SU-DHL-6 (cell line): ENCODE measurements at regions not wholly inside any gene's neighbourhood (a gene's known extent, or its start where the extent isn't known, plus 50 kb on each side); places are given as distances from the start of the nearest gene placed in this dataset.

Source experiments
- H2AFZ ChIP-seq: fragments of 200-600 bp; sonication (generic); 2 replicates; pipeline ENCODE4 v1.6.1; 2014; ENCODE audit warnings: low read depth, mild to moderate bottlenecking, moderate library complexity, mixed read lengths, antibody characterized with exemption, low read length; ENCODE audit not compliant: severe bottlenecking
- H3F3A ChIP-seq: fragments of 200-600 bp; shearing (Covaris generic); 2 replicates; pipeline ENCODE4 v1.6.0; 2016; ENCODE audit warnings: antibody characterized with exemption, mild to moderate bottlenecking; ENCODE audit not compliant: insufficient read depth
- H3K27ac ChIP-seq: fragments of 200-600 bp; sonication (generic); 2 replicates; pipeline ENCODE4 v1.5.1; 2016; ENCODE audit warnings: low read depth, mild to moderate bottlenecking, low read length, moderate library complexity, mixed read lengths
- H3K27me3 ChIP-seq: fragments of 200-600 bp; sonication (generic), shearing (Covaris generic); 2 replicates; pipeline ENCODE4 v1.6.0; 2014; ENCODE audit warnings: mild to moderate bottlenecking, low read length
- H3K36me3 ChIP-seq: fragments of 200-600 bp; sonication (generic); 2 replicates; pipeline ENCODE4 v1.6.1; 2014; ENCODE audit warnings: mild to moderate bottlenecking, low read length, mixed read lengths
- H3K4me2 ChIP-seq: fragments of 300-600, 200-600 bp; shearing (Covaris generic), sonication (generic); 2 replicates; pipeline ENCODE4 v1.6.0; 2014; ENCODE audit warnings: low read length, low read depth, mild to moderate bottlenecking; ENCODE audit not compliant: poor library complexity, severe bottlenecking
- H3K4me3 ChIP-seq: fragments of 200-600 bp; sonication (generic); 2 replicates; pipeline ENCODE4 v1.5.1; 2014; ENCODE audit warnings: antibody characterized with exemption, low read length, mild to moderate bottlenecking, mixed read lengths; ENCODE audit not compliant: insufficient read depth, poor library complexity, severe bottlenecking
- H3K79me2 ChIP-seq: fragments of 200-600 bp; sonication (generic); 2 replicates; pipeline ENCODE4 v1.6.1; 2014; ENCODE audit warnings: mild to moderate bottlenecking, low read length, moderate library complexity; ENCODE audit not compliant: insufficient read depth
- H3K9ac ChIP-seq: fragments of 200-600 bp; sonication (generic); 2 replicates; pipeline ENCODE4 v1.7.0; 2014; ENCODE audit warnings: mild to moderate bottlenecking, low read length
- H3K9me2 ChIP-seq: fragments of 200-600 bp; sonication (generic); replicated peaks from 2 replicates; pipeline ENCODE4 v1.6.1; 2014; ENCODE audit warnings: low read length; ENCODE audit not compliant: insufficient read depth
- H3K9me3 ChIP-seq: fragments of 200-600 bp; sonication (generic); 2 replicates; pipeline ENCODE4 v1.6.1; 2014; ENCODE audit warnings: low read length, mixed read lengths; ENCODE audit not compliant: insufficient read depth
- H4K20me1 ChIP-seq: fragments of 200-600 bp; sonication (generic); 2 replicates; pipeline ENCODE4 v1.6.1; 2014; ENCODE audit warnings: low read depth, mild to moderate bottlenecking, antibody characterized with exemption, low read length, moderate library complexity, mixed read lengths
- EZH2phosphoT487 ChIP-seq: fragments of 200-600 bp; sonication (generic), shearing (Covaris generic); conservative IDR thresholded peaks from 2 replicates; pipeline ENCODE4 v1.6.1; 2018; ENCODE audit warnings: mild to moderate bottlenecking, antibody characterized with exemption, low read length, moderate library complexity, mixed read lengths
- TF ChIP-seq, protein P1 (sequence below): fragments of 200-600 bp; sonication (generic); IDR thresholded peaks from one replicate; pipeline ENCODE4 v1.5.1; 2017; ENCODE audit warnings: antibody characterized with exemption, mild to moderate bottlenecking, low read length, moderate library complexity; ENCODE audit not compliant: insufficient read depth, poor library complexity, severe bottlenecking

DNA sequence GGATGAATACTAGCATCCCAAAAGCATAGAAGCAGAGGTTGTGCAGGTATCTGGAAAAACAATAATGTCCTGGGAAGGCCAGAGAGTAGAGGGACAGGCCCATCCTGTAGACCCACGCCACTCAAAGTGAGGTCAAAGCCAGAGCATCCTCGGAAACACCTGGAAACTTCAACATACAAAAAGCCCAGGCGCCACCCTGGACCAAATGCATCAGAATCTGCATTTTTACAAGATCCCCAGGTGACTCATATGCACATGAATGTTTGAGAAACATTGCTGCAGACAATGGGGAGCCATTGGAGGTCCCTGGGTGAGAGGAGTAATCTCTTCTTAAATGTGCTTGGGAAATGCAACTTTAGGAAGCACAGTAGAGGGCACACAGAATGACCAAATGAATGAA, 684.1 kb downstream of the DIAPH3 start:
- no peaks in the 10 kb centered on the region for H3K9me2 ChIP-seq
- no peaks in the 10 kb centered on the region for H4K20me1 ChIP-seq
- H3K36me3 ChIP-seq: no peaks in the 10 kb centered on the region
- H2AFZ ChIP-seq: no peak overlapping the region
- H3K27ac ChIP-seq: no peak overlapping the region
- no peak for TF ChIP-seq EZH2phosphoT487
- TF ChIP-seq, protein P1, sequence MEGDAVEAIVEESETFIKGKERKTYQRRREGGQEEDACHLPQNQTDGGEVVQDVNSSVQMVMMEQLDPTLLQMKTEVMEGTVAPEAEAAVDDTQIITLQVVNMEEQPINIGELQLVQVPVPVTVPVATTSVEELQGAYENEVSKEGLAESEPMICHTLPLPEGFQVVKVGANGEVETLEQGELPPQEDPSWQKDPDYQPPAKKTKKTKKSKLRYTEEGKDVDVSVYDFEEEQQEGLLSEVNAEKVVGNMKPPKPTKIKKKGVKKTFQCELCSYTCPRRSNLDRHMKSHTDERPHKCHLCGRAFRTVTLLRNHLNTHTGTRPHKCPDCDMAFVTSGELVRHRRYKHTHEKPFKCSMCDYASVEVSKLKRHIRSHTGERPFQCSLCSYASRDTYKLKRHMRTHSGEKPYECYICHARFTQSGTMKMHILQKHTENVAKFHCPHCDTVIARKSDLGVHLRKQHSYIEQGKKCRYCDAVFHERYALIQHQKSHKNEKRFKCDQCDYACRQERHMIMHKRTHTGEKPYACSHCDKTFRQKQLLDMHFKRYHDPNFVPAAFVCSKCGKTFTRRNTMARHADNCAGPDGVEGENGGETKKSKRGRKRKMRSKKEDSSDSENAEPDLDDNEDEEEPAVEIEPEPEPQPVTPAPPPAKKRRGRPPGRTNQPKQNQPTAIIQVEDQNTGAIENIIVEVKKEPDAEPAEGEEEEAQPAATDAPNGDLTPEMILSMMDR: no peak
- no peak overlapping the region for H3K4me3 ChIP-seq
- H3K9ac ChIP-seq: no peak overlapping the region
- H3K4me2 ChIP-seq: no peak overlapping the region
- no peaks in the 10 kb centered on the region for H3K27me3 ChIP-seq
- H3K79me2 ChIP-seq: no peaks in the 10 kb centered on the region
- no peaks in the 10 kb centered on the region for H3K9me3 ChIP-seq
- H3F3A ChIP-seq: no peaks in the 10 kb centered on the region

DNA sequence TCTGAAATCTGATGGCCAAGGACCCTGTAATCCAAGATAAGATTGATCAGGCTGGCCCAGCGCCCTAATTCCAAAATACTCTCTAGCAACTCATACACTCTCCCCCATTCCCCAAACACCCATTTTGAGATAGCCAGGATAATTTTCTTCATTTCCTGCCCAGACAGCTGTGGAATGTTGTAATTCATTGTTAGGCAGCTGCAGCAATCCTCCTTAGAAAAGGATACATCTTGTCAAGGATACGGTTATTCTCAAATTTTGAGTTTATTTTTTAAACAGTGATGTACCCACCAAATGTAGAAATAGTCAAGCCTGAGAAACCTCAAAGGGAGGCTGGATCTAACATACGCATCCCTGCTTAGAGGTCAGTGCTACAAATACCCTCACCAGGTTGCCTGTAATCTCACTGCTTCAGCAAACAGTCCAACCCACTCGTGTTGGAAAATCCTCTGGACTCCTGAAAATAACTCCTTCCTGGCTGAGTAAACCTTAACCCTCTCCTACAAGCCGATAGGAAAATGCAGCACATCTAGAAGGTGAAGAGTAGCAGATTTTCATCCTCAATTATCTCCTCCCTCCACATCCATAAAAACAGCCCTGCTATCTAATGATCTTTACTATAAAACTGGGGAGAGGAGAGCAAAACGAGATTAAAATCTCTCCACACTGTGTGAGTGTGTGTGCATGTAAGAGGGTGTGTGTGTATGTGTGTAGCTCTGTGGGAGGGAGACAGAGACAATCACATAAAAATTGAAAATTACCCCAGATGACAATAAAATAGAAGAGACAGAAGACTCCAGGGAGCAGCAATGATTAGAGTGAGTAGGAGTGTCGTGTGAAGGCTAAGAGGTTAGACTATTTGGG, 683.1 kb downstream of the DIAPH3 start:
- Histone ChIP-seq H2AFZ (no peak overlapping the region), H3K4me3 (no peak overlapping the region), H3K9me3 (no peaks in the 10 kb centered on the region)

DNA sequence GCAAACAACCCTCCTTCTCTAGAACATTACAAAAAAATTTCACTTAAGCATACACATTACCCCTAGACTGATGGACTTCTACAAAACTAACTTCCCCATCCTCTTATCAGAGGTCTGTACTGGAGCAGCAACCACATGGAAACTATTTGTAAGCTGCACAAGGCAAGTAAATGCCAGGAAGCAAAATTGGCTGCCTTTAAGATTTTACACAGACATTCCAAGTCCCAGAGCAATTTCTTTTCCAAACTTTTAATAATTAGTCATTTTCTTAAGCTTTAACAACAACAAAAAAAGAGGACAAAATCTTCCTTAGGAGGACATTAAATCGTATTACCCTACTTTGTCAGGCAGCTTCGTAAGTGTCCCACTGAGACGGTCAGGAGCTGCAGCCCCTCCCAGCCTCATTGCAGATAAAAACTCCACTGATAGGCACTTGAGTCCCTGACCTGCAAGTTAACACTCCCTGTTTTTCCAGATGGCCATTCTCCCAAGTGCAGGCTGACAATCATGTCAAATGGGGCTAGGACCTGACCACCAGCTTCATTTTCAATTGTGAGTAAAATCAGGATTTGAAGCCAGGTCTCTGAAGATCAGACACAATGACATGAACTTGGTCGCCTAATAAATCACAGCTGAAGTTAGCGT, 680.1 kb downstream of the DIAPH3 start:
- no peaks in the 10 kb centered on the region for H3K9me3 ChIP-seq
- no peaks in the 10 kb centered on the region for H4K20me1 ChIP-seq
- no peak overlapping the region for H3K4me2 ChIP-seq
- H3K79me2 ChIP-seq: no peaks in the 10 kb centered on the region
- no peaks in the 10 kb centered on the region for H3K9me2 ChIP-seq
- no peak overlapping the region for H3K4me3 ChIP-seq
- no peak overlapping the region for H3K27ac ChIP-seq
- H3K9ac ChIP-seq: no peak overlapping the region
- no peak overlapping the region for H2AFZ ChIP-seq
- no peaks in the 10 kb centered on the region for H3K36me3 ChIP-seq
- no peaks in the 10 kb centered on the region for H3F3A ChIP-seq
- no peaks in the 10 kb centered on the region for H3K27me3 ChIP-seq
- TF ChIP-seq, protein P1: no peak
- TF ChIP-seq EZH2phosphoT487: no peak

More for the DNA sequence above, 683.1 kb downstream of the DIAPH3 start:
- Histone ChIP-seq H3K9me2 (no peaks in the 10 kb centered on the region), H4K20me1 (no peaks in the 10 kb centered on the region), H3K79me2 (no peaks in the 10 kb centered on the region), H3K27me3 (no peaks in the 10 kb centered on the region), H3K27ac (no peak overlapping the region), H3F3A (no peaks in the 10 kb centered on the region), H3K36me3 (no peaks in the 10 kb centered on the region), H3K4me2 (no peak overlapping the region), H3K9ac (no peak overlapping the region)
- no peak for TF ChIP-seq EZH2phosphoT487
- TF ChIP-seq, protein P1: no peak
